H1 (cell line): ENCODE measurements at regions not wholly inside any gene's neighbourhood (a gene's known extent, or its start where the extent isn't known, plus 50 kb on each side); places are given as distances from the start of the nearest gene placed in this dataset.
A peak's percentile ranks its signal among the peaks of the same experiment; 100 is the strongest.

Source experiments
- CTCF ChIA-PET: fragments of 300-600 bp; sonication (Branson Sonifier 250); formaldehyde crosslinking; loops from one replicate; lab custom pipeline; 2021; ENCODE audit not compliant: partially characterized antibody; lab: Charles Lee
- POLR2A ChIA-PET: fragments of 300-600 bp; sonication (Branson Sonifier 250); formaldehyde crosslinking; loops from one replicate; lab custom pipeline; 2021; ENCODE audit warnings: inconsistent platforms; ENCODE audit not compliant: partially characterized antibody; lab: Charles Lee
- DNase-seq, 2 experiments: peaks; one replicate each; pipeline versions ENCODE4 v3.0.0 to v3.0.0-alpha.2; 2010 to 2022; ENCODE audit warnings: low spot score in 2 of 2, low read depth in 1 of 2, mixed read lengths in 1 of 2
- FAIRE-seq: peaks from 2 replicates; lab custom pipeline; 2011; peaks lifted over from hg19 to GRCh38; lab: Jason Lieb, UNC
- H2AFZ ChIP-seq: 2 replicates; pipeline ENCODE4 v1.8.1; 2012; ENCODE audit warnings: low read length, inconsistent platforms
- H2AK5ac ChIP-seq: 2 replicates; pipeline ENCODE4 v1.6.1; 2013; ENCODE audit warnings: low read depth, low read length
- H2BK120ac ChIP-seq: replicated peaks from 2 replicates; pipeline ENCODE3; 2013; ENCODE audit warnings: low read depth, low read length, inconsistent platforms
- H2BK12ac ChIP-seq: 2 replicates; pipeline ENCODE4 v1.6.1; 2013; ENCODE audit warnings: low read depth, low read length
- H2BK15ac ChIP-seq: 2 replicates; pipeline ENCODE4 v1.6.1; 2013; ENCODE audit warnings: low read length
- H2BK20ac ChIP-seq: 2 replicates; pipeline ENCODE4 v1.6.1; 2013; ENCODE audit warnings: low read length
- H2BK5ac ChIP-seq: 2 replicates; pipeline ENCODE4 v1.6.1; 2013; ENCODE audit warnings: low read depth, low read length
- H3K14ac ChIP-seq: 2 replicates; pipeline ENCODE4 v1.6.1; 2013; ENCODE audit warnings: inconsistent platforms; ENCODE audit not compliant: insufficient read length
- H3K18ac ChIP-seq: 2 replicates; pipeline ENCODE4 v1.6.1; 2013; ENCODE audit warnings: low read length; ENCODE audit errors: extremely low read depth
- H3K23ac ChIP-seq: 2 replicates; pipeline ENCODE4 v1.6.1; 2013; ENCODE audit warnings: inconsistent platforms; ENCODE audit not compliant: insufficient read length
- H3K23me2 ChIP-seq: 2 replicates; pipeline ENCODE4 v1.6.1; 2013; ENCODE audit warnings: low read depth, low read length
- H3K27ac ChIP-seq: 2 replicates; pipeline ENCODE4 v1.6.1; 2011; ENCODE audit warnings: low read depth, low read length, inconsistent platforms
- H3K27me3 ChIP-seq, 4 experiments: replicated peaks in 1 of 4; 1 replicate in 1 of 4; 2 replicates in 3 of 4; pipeline versions ENCODE4 v1.6.1 to v1.8.1; 2011 to 2013; ENCODE audit warnings: low read length in 3 of 4, mild to moderate bottlenecking in 3 of 4, inconsistent platforms in 2 of 4, mixed read lengths in 2 of 4, moderate library complexity in 1 of 4; ENCODE audit not compliant: control insufficient read depth in 3 of 4, insufficient read depth in 3 of 4; ENCODE audit errors: extremely low read depth in 1 of 4
- H3K36me3 ChIP-seq, 4 experiments: 2 replicates each; pipeline versions ENCODE4 v1.6.1 to v1.8.1; 2011 to 2013; ENCODE audit warnings: mild to moderate bottlenecking in 4 of 4, low read length in 3 of 4, moderate library complexity in 2 of 4, control low read depth in 1 of 4, inconsistent platforms in 1 of 4; ENCODE audit not compliant: insufficient read depth in 4 of 4, control insufficient read depth in 2 of 4
- H3K4ac ChIP-seq: replicated peaks from 2 replicates; pipeline ENCODE3; 2013; ENCODE audit warnings: low read length, low read depth, mixed read lengths, inconsistent platforms; ENCODE audit not compliant: insufficient read length
- H3K4me1 ChIP-seq, 4 experiments: replicated peaks in 1 of 4; 1 replicate in 1 of 4; 2 replicates in 3 of 4; pipeline versions ENCODE4 v1.6.1 to v1.8.1; 2011 to 2013; ENCODE audit warnings: low read length in 3 of 4, inconsistent platforms in 2 of 4, mixed read lengths in 1 of 4; ENCODE audit not compliant: insufficient read depth in 4 of 4, control insufficient read depth in 3 of 4
- H3K4me2 ChIP-seq, 2 experiments: 2 replicates each; pipeline versions ENCODE4 v1.6.1 to v1.8.1; 2011 to 2013; ENCODE audit warnings: low read depth in 2 of 2, low read length in 2 of 2, control low read depth in 1 of 2, inconsistent platforms in 1 of 2, mild to moderate bottlenecking in 1 of 2; ENCODE audit not compliant: insufficient read depth in 1 of 2
- H3K4me3 ChIP-seq, 4 experiments: fragments of 200-600, 300-600 bp in 1 of 4; sonication (generic), shearing (Covaris generic), sonication (Bioruptor Twin) in 1 of 4; 2 replicates each; pipeline versions ENCODE4 v1.5.1 to v1.8.1; 2011 to 2016; ENCODE audit warnings: low read length in 4 of 4, low read depth in 3 of 4, control low read depth in 2 of 4, inconsistent platforms in 2 of 4, mild to moderate bottlenecking in 2 of 4, mixed read lengths in 1 of 4, moderate library complexity in 1 of 4; ENCODE audit not compliant: insufficient read depth in 2 of 4; ENCODE audit errors: extremely low read depth in 1 of 4
- H3K56ac ChIP-seq: replicated peaks from 2 replicates; pipeline ENCODE3; 2013; ENCODE audit warnings: low read depth, mild to moderate bottlenecking, mixed read lengths, low read length, inconsistent platforms; ENCODE audit not compliant: insufficient read length
- H3K79me1 ChIP-seq: 2 replicates; pipeline ENCODE4 v1.6.1; 2013; ENCODE audit warnings: low read depth, low read length, control low read depth
- H3K79me2 ChIP-seq, 2 experiments: 2 replicates each; pipeline versions ENCODE4 v1.6.1 to v1.8.1; 2012 to 2013; ENCODE audit warnings: low read length in 2 of 2, mild to moderate bottlenecking in 2 of 2, inconsistent platforms in 1 of 2; ENCODE audit not compliant: insufficient read depth in 2 of 2, control insufficient read depth in 1 of 2
- H3K9ac ChIP-seq, 4 experiments: replicated peaks in 1 of 4; 1 replicate in 1 of 4; 2 replicates in 3 of 4; pipeline versions ENCODE4 v1.6.1 to v1.8.1; 2011 to 2013; ENCODE audit warnings: low read depth in 3 of 4, low read length in 3 of 4, control low read depth in 2 of 4, mild to moderate bottlenecking in 2 of 4, moderate library complexity in 2 of 4, inconsistent platforms in 1 of 4; ENCODE audit errors: extremely low read depth in 1 of 4
- H3K9me3 ChIP-seq, 2 experiments: 2 replicates each; pipeline versions ENCODE4 v1.6.1 to v1.8.1; 2012 to 2013; ENCODE audit warnings: mild to moderate bottlenecking in 2 of 2, moderate library complexity in 2 of 2, control low read depth in 1 of 2, inconsistent platforms in 1 of 2, low read depth in 1 of 2, low read length in 1 of 2, mixed read lengths in 1 of 2; ENCODE audit not compliant: insufficient read depth in 2 of 2
- H4K20me1 ChIP-seq, 2 experiments: replicated peaks in 1 of 2; 2 replicates each; pipeline versions ENCODE3 to v1.8.1; 2011 to 2013; ENCODE audit warnings: inconsistent platforms in 2 of 2, low read length in 2 of 2, mild to moderate bottlenecking in 1 of 2; ENCODE audit not compliant: insufficient read depth in 2 of 2, control insufficient read depth in 1 of 2
- H4K5ac ChIP-seq: 2 replicates; pipeline ENCODE4 v1.6.1; 2013; ENCODE audit warnings: low read length, low read depth, mixed read lengths, inconsistent platforms; ENCODE audit not compliant: insufficient read length
- H4K8ac ChIP-seq: 2 replicates; pipeline ENCODE4 v1.8.0; 2013; ENCODE audit warnings: mild to moderate bottlenecking, moderate library complexity, low read length, inconsistent platforms; ENCODE audit not compliant: insufficient read depth; ENCODE audit errors: extremely low read depth
- H4K91ac ChIP-seq: replicated peaks from 2 replicates; pipeline ENCODE3; 2013; ENCODE audit warnings: low read length, mixed read lengths, inconsistent platforms; ENCODE audit not compliant: insufficient read length
- ASH2L ChIP-seq: fragments of 200-600, 300-600 bp; sonication (generic); IDR thresholded peaks from one replicate; pipeline ENCODE4 v1.7.1; 2017; ENCODE audit warnings: low read length
- CHD2 ChIP-seq: IDR thresholded peaks from 2 replicates; pipeline ENCODE4 v1.6.1; 2012; ENCODE audit warnings: low read length, improper control_type of control experiment
- CREB1 ChIP-seq: IDR thresholded peaks from 2 replicates; pipeline ENCODE4 v1.6.1; 2012; ENCODE audit warnings: inconsistent platforms
- CTBP2 ChIP-seq: IDR thresholded peaks from 2 replicates; pipeline ENCODE4 v1.7.0; 2011; ENCODE audit warnings: borderline replicate concordance, mild to moderate bottlenecking, moderate library complexity, mixed read lengths, low read length; ENCODE audit not compliant: insufficient read depth, insufficient read length
- EZH2 ChIP-seq: fragments of 200-600 bp; sonication (generic); IDR thresholded peaks from 2 replicates; pipeline ENCODE4 v1.7.1; 2012; ENCODE audit warnings: low read depth, mild to moderate bottlenecking, moderate library complexity, low read length, inconsistent platforms; ENCODE audit not compliant: severe bottlenecking
- HDAC6 ChIP-seq: IDR thresholded peaks from one replicate; pipeline ENCODE4 v1.7.1; 2012; ENCODE audit warnings: low read depth, mild to moderate bottlenecking, inconsistent platforms, low read length, moderate library complexity
- NRF1 ChIP-seq: IDR thresholded peaks from 2 replicates; pipeline ENCODE4 v1.6.1; 2011; ENCODE audit warnings: mild to moderate bottlenecking, low read depth, low read length, improper control_type of control experiment
- RFX5 ChIP-seq: IDR thresholded peaks from 2 replicates; pipeline ENCODE4 v1.6.1; 2011; ENCODE audit warnings: low read depth, low read length, improper control_type of control experiment, borderline replicate concordance
- SAP30 ChIP-seq: fragments of 300-600 bp; sonication (generic); IDR thresholded peaks from 2 replicates; pipeline ENCODE4 v1.7.1; 2012; ENCODE audit warnings: low read length, moderate library complexity, mild to moderate bottlenecking, inconsistent platforms; ENCODE audit not compliant: insufficient read depth, insufficient replicate concordance
- SIN3A ChIP-seq, 2 experiments: IDR thresholded peaks in 1 of 2; conservative IDR thresholded peaks in 1 of 2; 2 replicates each; pipeline ENCODE4 v1.6.1; 2011 to 2012; ENCODE audit warnings: low read length in 2 of 2, improper control_type of control experiment in 1 of 2, low read depth in 1 of 2, mild to moderate bottlenecking in 1 of 2
- SRF ChIP-seq: IDR thresholded peaks from 2 replicates; pipeline ENCODE4 v1.6.1; 2011; ENCODE audit warnings: mild to moderate bottlenecking, low read depth, low read length, moderate library complexity
- TBP ChIP-seq: IDR thresholded peaks from 2 replicates; pipeline ENCODE4 v1.6.1; 2011; ENCODE audit warnings: low read depth, low read length, improper control_type of control experiment
- USF2 ChIP-seq: IDR thresholded peaks from 2 replicates; pipeline ENCODE4 v1.6.1; 2011; ENCODE audit warnings: low read length, improper control_type of control experiment
- ZNF274 ChIP-seq: IDR thresholded peaks from 2 replicates; pipeline ENCODE4 v1.7.0; 2012; ENCODE audit warnings: low read length, borderline replicate concordance; ENCODE audit errors: extremely low read depth
- WGBS, 2 experiments: shearing (Covaris generic) in 1 of 2; methylation state at CpG; one replicate each; pipeline versions ENCODE4 v1.1.6 to v1.1.7; 2013 to 2015; ENCODE audit warnings: low lambda C conversion rate in 2 of 2, mixed read lengths in 2 of 2, inconsistent platforms in 1 of 2, low coverage in 1 of 2, missing lambda C conversion rate in 1 of 2; ENCODE audit not compliant: insufficient replicate concordance in 2 of 2, insufficient coverage in 1 of 2, insufficient read length in 1 of 2; ENCODE audit errors: extremely low coverage in 1 of 2, missing lambda C conversion rate in 1 of 2; 5-methylcytosine and 5-hydroxymethylcytosine counted together

DNA sequence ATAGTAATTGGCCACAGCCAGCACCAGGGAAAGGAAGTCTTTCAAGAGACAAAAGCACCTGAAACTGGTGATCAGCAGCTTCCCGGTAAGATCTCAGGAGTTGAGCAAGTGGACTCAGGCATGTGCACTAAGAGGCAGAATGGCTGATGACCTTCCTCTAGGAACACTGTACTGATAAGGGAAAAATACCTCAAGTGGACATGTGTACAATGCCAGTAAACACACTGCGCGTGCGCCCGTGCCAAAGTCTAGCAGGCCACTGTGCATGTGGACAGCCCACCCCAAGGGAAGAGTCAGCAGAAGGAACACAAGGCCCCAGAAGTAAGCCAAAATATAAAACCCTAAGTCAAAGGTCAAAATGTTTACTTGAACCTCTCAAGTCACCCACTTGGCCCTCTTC, 423.0 kb downstream of the TUSC1 start:
- Histone ChIP-seq H2BK5ac (peak overlapping the region; percentile 79; the same call in 1 of the 2 replicates), H3K18ac (no peak overlapping the region), H3K56ac (no peak overlapping the region), H2AK5ac (no peak overlapping the region), H3K4ac (no peak overlapping the region), H2BK20ac (no peak overlapping the region), H4K8ac (no peak overlapping the region), H4K91ac (no peak overlapping the region), H2BK12ac (no peak overlapping the region), H3K14ac (no peak overlapping the region), H3K23ac (no peak overlapping the region), H3K27me3 (no peaks in the 10 kb centered on the region), H3K27ac (no peak overlapping the region), H3K36me3 (no peaks in the 10 kb centered on the region), H4K5ac (no peak overlapping the region), H3K4me3 (no peak overlapping the region), H2AFZ (peak overlapping the region; percentile 59; the same call in 1 of the 2 replicates), H3K9me3 (no peaks in the 10 kb centered on the region), H2BK15ac (no peak overlapping the region), H3K79me1 (no peaks in the 10 kb centered on the region), H2BK120ac (no peak overlapping the region), H3K4me2 (no peak overlapping the region), H4K20me1 (no peaks in the 10 kb centered on the region), H3K79me2 (no peaks in the 10 kb centered on the region), H3K4me1 (no peaks in the 10 kb centered on the region), H3K23me2 (no peaks in the 10 kb centered on the region), H3K9ac (no peak overlapping the region)
- FAIRE-seq (no peak), DNase-seq (no peak)
- POLR2A ChIA-PET = no interaction called here
- WGBS, 2 experiments = 98% methylated on average over 5 of the region's 5 CpGs; no CpG with 5 or more reads in 1 of the 2 experiments
- CTCF ChIA-PET = no interaction called here
- TF ChIP-seq HDAC6 (no peak), TBP (no peak), SIN3A (conservative IDR thresholded peaks at IDR 0.05 in 1 of 2, IDR thresholded peaks at IDR 0.05 in 1 of 2; ENCODE audit: low read depth in 1 of 2, low read length in 2 of 2) (no peak), RFX5 (no peak), ASH2L (no peak), SRF (no peak), CTBP2 (no peak), EZH2 (no peak), CREB1 (no peak), USF2 (no peak), CHD2 (no peak), NRF1 (no peak), SAP30 (no peak), ZNF274 (no peak)
